Smooth muscle cell (in vitro differentiated cells): ENCODE measurements at regions not wholly inside any gene's neighbourhood (a gene's known extent, or its start where the extent isn't known, plus 50 kb on each side); places are given as distances from the start of the nearest gene placed in this dataset.

ENCODE experiments used
- DNase-seq: peaks from one replicate; lab custom pipeline; 2025; ENCODE audit not compliant: unreplicated experiment; lab: John Stamatoyannopoulos, UW
- H2AFZ ChIP-seq: fragments of 200-600 bp; sonication (generic); 2 replicates; pipeline ENCODE4 v1.6.0; 2016; ENCODE audit warnings: antibody characterized with exemption, low read depth, mild to moderate bottlenecking
- H3F3A ChIP-seq: fragments of 200-600 bp; sonication (generic); 2 replicates; pipeline ENCODE4 v1.6.0; 2017; ENCODE audit warnings: antibody characterized with exemption, low read depth
- H3K27ac ChIP-seq: fragments of 200-600 bp; sonication (generic); 2 replicates; pipeline ENCODE4 v1.5.1; 2016; ENCODE audit warnings: low read depth, mild to moderate bottlenecking
- H3K27me3 ChIP-seq: fragments of 200-600 bp; sonication (generic); 2 replicates; pipeline ENCODE4 v1.6.1; 2016; ENCODE audit warnings: low read depth, mild to moderate bottlenecking
- H3K36me3 ChIP-seq: fragments of 200-600 bp; sonication (generic); 2 replicates; pipeline ENCODE4 v1.5.1; 2016; ENCODE audit warnings: low read depth
- H3K4me1 ChIP-seq: fragments of 200-600 bp; sonication (generic); 2 replicates; pipeline ENCODE4 v1.5.1; 2016; ENCODE audit warnings: low read depth
- H3K4me2 ChIP-seq: fragments of 200-600 bp; sonication (generic); 2 replicates; pipeline ENCODE4 v1.6.0; 2016; ENCODE audit warnings: mild to moderate bottlenecking
- H3K4me3 ChIP-seq: fragments of 200-600 bp; sonication (generic); 2 replicates; pipeline ENCODE4 v1.5.1; 2016; ENCODE audit warnings: mild to moderate bottlenecking
- H3K79me2 ChIP-seq: fragments of 200-600 bp; sonication (generic); 2 replicates; pipeline ENCODE4 v1.6.0; 2016; ENCODE audit warnings: low read depth, mild to moderate bottlenecking
- H3K9ac ChIP-seq: fragments of 200-600 bp; sonication (generic); 2 replicates; pipeline ENCODE4 v1.6.0; 2016; ENCODE audit warnings: low read depth
- H3K9me3 ChIP-seq: fragments of 200-600 bp; sonication (generic); replicated peaks from 2 replicates; pipeline ENCODE4 v1.5.1; 2016; ENCODE audit warnings: low read depth
- H4K20me1 ChIP-seq: fragments of 200-600 bp; sonication (generic); 2 replicates; pipeline ENCODE4 v1.6.0; 2016; ENCODE audit warnings: low read depth
- WGBS: methylation state at CpG from one replicate; pipeline ENCODE4 v1.1.7; 2016; ENCODE audit warnings: low lambda C conversion rate; 5-methylcytosine and 5-hydroxymethylcytosine counted together
- TF ChIP-seq, protein P1 (sequence below): fragments of 200-600 bp; sonication (generic); IDR thresholded peaks from 2 replicates; pipeline ENCODE4 v1.5.1; 2017; ENCODE audit warnings: borderline replicate concordance, mild to moderate bottlenecking, antibody characterized with exemption; ENCODE audit not compliant: insufficient read depth, poor library complexity, severe bottlenecking

DNA sequence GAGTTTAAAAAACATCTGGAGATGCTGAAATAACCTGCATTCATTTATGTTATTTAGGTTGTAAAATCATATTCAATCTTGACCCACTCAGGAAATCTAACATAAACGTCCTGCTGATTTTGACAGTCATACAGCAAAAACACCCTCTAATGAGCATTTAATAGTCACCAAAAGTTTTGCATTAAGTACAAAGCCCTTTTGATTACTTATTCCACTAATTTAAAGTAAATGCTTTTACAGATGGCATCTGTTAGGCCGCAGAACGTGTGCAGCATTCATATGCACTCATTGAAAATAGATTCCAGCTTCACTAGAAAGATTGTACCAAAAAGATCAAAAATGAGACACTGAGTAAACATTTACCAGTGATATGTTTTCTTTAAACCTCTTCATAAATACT is 1295.1 kb downstream of the EFNB2 start:
- H4K20me1 ChIP-seq = no peaks in the 10 kb centered on the region
- H3F3A ChIP-seq = no peaks in the 10 kb centered on the region
- no peaks in the 10 kb centered on the region for H3K79me2 ChIP-seq
- no peaks in the 10 kb centered on the region for H3K4me1 ChIP-seq
- H3K27ac ChIP-seq = no peak overlapping the region
- H3K36me3 ChIP-seq = no peaks in the 10 kb centered on the region
- H3K9me3 ChIP-seq = no peaks in the 10 kb centered on the region
- no peak for DNase-seq
- H2AFZ ChIP-seq = no peak overlapping the region
- no peak overlapping the region for H3K4me3 ChIP-seq
- H3K4me2 ChIP-seq = no peak overlapping the region
- TF ChIP-seq, protein P1, sequence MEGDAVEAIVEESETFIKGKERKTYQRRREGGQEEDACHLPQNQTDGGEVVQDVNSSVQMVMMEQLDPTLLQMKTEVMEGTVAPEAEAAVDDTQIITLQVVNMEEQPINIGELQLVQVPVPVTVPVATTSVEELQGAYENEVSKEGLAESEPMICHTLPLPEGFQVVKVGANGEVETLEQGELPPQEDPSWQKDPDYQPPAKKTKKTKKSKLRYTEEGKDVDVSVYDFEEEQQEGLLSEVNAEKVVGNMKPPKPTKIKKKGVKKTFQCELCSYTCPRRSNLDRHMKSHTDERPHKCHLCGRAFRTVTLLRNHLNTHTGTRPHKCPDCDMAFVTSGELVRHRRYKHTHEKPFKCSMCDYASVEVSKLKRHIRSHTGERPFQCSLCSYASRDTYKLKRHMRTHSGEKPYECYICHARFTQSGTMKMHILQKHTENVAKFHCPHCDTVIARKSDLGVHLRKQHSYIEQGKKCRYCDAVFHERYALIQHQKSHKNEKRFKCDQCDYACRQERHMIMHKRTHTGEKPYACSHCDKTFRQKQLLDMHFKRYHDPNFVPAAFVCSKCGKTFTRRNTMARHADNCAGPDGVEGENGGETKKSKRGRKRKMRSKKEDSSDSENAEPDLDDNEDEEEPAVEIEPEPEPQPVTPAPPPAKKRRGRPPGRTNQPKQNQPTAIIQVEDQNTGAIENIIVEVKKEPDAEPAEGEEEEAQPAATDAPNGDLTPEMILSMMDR = no peak
- no peak overlapping the region for H3K9ac ChIP-seq
- 89% methylated on average over 3 of the region's 3 CpGs for WGBS
- no peaks in the 10 kb centered on the region for H3K27me3 ChIP-seq

DNA sequence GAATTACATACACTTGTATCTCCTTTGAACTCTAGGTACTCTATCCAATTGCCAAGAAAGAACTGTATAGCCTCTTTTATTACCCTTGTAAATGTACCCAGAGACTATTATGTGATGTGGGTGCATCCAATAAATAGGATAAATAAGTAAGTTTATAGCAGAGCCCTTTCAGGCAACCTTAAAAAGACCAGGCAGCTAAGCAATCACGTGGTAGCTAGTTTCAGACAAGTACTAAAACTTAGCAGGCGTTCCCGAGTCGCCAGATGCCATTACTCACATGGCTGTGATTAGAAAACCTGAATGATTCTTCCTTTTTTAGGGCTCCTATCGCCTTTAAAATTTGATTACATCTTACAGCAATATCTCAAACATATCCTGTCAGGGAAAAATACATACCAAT is 1303.0 kb downstream of the EFNB2 start:
- TF ChIP-seq, protein P1 = no peak
- no peaks in the 10 kb centered on the region for H3K27me3 ChIP-seq
- 17% methylated on average over 5 of the region's 5 CpGs for WGBS
- H3K9ac ChIP-seq = no peak overlapping the region
- H3K4me2 ChIP-seq = peak overlapping the region; percentile 63
- H3K9me3 ChIP-seq = no peaks in the 10 kb centered on the region
- H3K36me3 ChIP-seq = no peaks in the 10 kb centered on the region
- H3K4me3 ChIP-seq = peak overlapping the region; percentile 11
- peak overlapping the region; percentile 18 for H2AFZ ChIP-seq
- H3K4me1 ChIP-seq = no peaks in the 10 kb centered on the region
- DNase-seq = no peak
- H3F3A ChIP-seq = no peaks in the 10 kb centered on the region
- no peak overlapping the region for H3K27ac ChIP-seq
- no peaks in the 10 kb centered on the region for H4K20me1 ChIP-seq
- H3K79me2 ChIP-seq = no peaks in the 10 kb centered on the region

DNA sequence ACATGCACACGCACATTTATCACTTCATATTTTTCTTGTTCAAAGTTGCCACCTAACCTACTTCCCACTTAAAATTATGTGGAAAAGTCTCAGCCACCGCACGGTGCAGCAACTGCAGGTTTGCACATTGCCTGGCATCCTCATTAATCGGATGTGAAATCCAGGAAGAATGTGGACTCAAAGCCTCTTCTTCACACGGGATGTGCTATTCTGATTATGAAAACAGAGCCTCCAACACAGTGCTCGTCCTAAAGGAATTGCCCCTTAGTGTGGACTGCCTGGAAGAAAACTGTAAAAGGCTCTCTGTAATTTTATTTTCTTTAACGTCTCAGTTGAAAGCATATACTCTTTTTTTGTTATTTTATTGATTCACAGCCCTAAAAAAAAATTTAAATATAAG is 1303.5 kb downstream of the EFNB2 start:
- Histone ChIP-seq H2AFZ (no peak overlapping the region), H3K9me3 (no peaks in the 10 kb centered on the region), H3K27me3 (no peaks in the 10 kb centered on the region), H3F3A (no peaks in the 10 kb centered on the region), H3K4me3 (no peak overlapping the region), H3K9ac (no peak overlapping the region), H3K27ac (no peak overlapping the region), H3K79me2 (no peaks in the 10 kb centered on the region), H3K36me3 (no peaks in the 10 kb centered on the region), H3K4me2 (peak overlapping the region; percentile 63), H3K4me1 (no peaks in the 10 kb centered on the region), H4K20me1 (no peaks in the 10 kb centered on the region)
- no peak for DNase-seq
- TF ChIP-seq, protein P1 = no peak
- WGBS = 71% methylated on average over 7 of the region's 7 CpGs

DNA sequence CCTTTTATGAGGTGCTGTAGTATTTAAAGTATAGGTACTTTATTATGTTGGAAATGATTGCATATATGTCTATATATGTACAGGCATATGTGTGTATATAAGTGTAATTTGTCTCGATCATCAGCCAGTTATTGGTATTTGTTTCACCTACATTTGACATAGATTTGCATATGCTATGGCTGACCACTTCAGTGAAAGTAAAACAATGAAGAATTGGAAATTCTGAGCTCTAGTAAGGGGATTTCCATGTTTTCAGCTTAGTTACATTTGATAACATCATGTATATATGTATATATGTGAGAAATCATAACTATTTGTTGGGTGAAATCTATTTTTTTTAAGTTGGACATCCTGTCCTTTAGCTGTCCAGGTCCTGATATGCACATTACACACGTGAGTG is 1303.9 kb downstream of the EFNB2 start:
- TF ChIP-seq, protein P1 = no peak
- H3K36me3 ChIP-seq = no peaks in the 10 kb centered on the region
- no peaks in the 10 kb centered on the region for H3F3A ChIP-seq
- H3K4me2 ChIP-seq = no peak overlapping the region
- no peak for DNase-seq
- 96% methylated on average over 2 of the region's 2 CpGs for WGBS
- H3K4me1 ChIP-seq = no peaks in the 10 kb centered on the region
- no peak overlapping the region for H3K27ac ChIP-seq
- H3K9ac ChIP-seq = no peak overlapping the region
- no peaks in the 10 kb centered on the region for H3K27me3 ChIP-seq
- no peaks in the 10 kb centered on the region for H3K79me2 ChIP-seq
- no peak overlapping the region for H3K4me3 ChIP-seq
- no peaks in the 10 kb centered on the region for H3K9me3 ChIP-seq
- no peak overlapping the region for H2AFZ ChIP-seq
- no peaks in the 10 kb centered on the region for H4K20me1 ChIP-seq
